GM13976 (cell line): ENCODE measurements at regions not wholly inside any gene's neighbourhood (a gene's known extent, or its start where the extent isn't known, plus 50 kb on each side); places are given as distances from the start of the nearest gene placed in this dataset.

Experiments
- DNase-seq: peaks from one replicate; pipeline ENCODE4 v3.0.0; 2012; ENCODE audit warnings: low spot score
- CTCF ChIP-seq: IDR thresholded peaks from 2 replicates; pipeline ENCODE4 v1.5.1; 2012; ENCODE audit warnings: borderline replicate concordance, mild to moderate bottlenecking; ENCODE audit not compliant: insufficient read depth; ENCODE audit errors: extremely low read depth, missing control alignments, control extremely low read depth
- in situ Hi-C: fragments of 300-500 bp; cut with MboI; formaldehyde crosslinking; loops from one replicate; pipeline ENCODE4 v1.12.0; 2022; ENCODE audit warnings: low sequenced_read_pairs, mixed read lengths, inconsistent platforms; ENCODE audit not compliant: unreplicated experiment

GRCh38 chr17:33352526-33352925, 59.4 kb upstream of the ASIC2 start:
- in situ Hi-C loops: no loop called here
- TF ChIP-seq CTCF: no peak
- no peak for DNase-seq

GRCh38 chr17:33356266-33356665, 63.2 kb upstream of the ASIC2 start:
- in situ Hi-C loops: no loop called here
- no peak for DNase-seq
- no peak for TF ChIP-seq CTCF

GRCh38 chr17:33363475-33363874, 70.4 kb upstream of the ASIC2 start:
- in situ Hi-C loops: no loop called here
- no peak for TF ChIP-seq CTCF
- DNase-seq: no peak

GRCh38 chr17:33366960-33367359, 73.9 kb upstream of the ASIC2 start:
- no peak for TF ChIP-seq CTCF
- in situ Hi-C loops: no loop called here
- DNase-seq: no peak

GRCh38 chr17:33369149-33369548, 76.1 kb upstream of the ASIC2 start:
- DNase-seq: no peak
- no peak for TF ChIP-seq CTCF
- in situ Hi-C loops: no loop called here

GRCh38 chr17:33369876-33370275, 76.8 kb upstream of the ASIC2 start:
- no peak for DNase-seq
- no peak for TF ChIP-seq CTCF
- in situ Hi-C loops: no loop called here

- TF ChIP-seq CTCF: no peak
- in situ Hi-C loops: no loop called here
- no peak for DNase-seq
These were observed 77.3 kb upstream of the ASIC2 start for GRCh38 chr17:33370401-33370800.
